ENCODE measurements at regions not wholly inside any gene's neighbourhood (a gene's known extent, or its start where the extent isn't known, plus 50 kb on each side); places are given as distances from the start of the nearest gene placed in this dataset.

GRCh38 chr21:43301409-43302061, 125.4 kb downstream of the SIK1 start:
- DNase-seq = no peak

DNA sequence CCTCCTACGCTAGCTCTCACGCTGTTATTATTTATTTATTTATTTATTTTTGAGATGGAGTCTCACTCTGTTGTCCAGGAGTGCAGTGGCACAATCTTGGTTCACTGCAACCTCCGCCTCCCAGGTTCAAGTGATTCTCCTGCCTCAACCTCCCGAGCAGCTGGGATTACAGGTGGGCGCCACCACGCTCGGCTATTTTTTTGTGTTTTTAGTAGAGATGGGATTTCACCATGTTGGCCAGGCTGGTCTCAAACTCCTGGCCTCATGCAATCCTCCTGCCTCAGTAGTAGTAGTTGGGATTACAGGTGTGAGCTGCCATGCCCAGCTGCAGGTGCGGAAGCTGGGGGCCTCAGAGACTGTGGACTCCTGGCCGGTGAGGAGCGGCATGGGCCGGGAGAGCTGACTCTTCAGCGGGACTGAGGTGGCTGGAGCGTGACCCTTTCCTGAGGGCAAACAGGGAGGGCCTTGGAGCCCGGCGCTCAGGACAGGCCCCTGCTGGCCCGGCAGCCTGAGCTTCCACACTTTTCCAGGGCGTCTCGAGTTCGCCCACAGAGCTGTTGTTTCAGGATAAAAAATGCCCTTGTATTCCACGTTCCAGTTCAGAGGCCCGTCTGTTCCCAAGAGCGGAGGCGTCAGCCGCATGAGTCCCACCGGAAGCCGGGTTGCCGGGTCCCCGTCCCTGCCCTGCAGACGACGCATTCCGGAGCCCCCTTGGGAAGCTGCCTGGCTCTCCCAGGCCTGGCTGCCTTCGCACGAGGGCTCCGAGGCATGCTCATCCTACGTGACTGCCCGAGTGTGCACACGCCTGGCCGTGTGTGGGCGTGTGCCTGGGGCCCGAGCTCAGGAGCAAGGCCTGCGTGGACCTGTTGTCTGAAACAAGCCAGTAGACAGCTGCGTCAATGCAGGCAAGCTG, 126.2 kb downstream of the SIK1 start:
- DNase-seq = no peak

DNA sequence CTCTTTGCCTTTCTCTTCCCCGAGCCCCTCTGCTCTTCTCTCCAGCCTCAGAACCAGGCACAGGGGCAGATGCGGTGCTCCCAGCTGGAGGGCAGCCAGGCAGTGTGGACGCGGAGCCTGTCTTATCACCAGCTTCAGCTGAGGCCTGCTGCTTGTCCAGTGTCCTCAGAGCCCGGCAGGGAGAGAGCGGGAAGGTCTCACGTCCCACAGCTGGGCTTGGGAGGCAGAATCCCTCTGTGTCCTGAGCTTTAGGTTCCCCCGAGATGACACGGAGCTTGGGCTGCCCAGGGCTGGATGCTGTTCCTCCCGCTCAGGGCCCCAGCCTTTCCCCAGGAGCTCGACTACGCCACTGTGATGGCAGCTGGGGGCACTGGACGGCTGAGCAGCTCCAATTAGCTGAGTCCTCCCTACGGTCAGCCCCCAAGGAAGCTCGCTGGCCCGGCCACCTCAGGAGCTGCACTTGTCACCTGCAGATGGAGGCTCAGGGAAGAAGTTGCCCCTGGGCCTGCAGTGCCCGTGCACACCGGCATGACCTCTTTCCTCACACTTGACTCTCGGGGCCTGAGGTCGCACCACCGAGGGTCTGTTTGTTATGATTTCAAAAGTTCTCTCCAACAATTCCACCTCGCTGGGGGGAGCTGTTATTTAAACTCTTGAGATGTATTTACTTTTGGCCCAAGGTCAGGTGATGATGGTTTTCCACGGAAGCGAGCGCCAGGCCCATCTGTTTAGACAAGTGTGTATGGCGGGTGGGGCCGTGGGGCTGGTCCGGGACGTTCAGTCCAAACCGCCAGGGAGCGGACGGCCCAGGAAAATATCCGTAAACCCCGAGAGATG, 127.3 kb downstream of the SIK1 start:
- no peak for DNase-seq

DNA sequence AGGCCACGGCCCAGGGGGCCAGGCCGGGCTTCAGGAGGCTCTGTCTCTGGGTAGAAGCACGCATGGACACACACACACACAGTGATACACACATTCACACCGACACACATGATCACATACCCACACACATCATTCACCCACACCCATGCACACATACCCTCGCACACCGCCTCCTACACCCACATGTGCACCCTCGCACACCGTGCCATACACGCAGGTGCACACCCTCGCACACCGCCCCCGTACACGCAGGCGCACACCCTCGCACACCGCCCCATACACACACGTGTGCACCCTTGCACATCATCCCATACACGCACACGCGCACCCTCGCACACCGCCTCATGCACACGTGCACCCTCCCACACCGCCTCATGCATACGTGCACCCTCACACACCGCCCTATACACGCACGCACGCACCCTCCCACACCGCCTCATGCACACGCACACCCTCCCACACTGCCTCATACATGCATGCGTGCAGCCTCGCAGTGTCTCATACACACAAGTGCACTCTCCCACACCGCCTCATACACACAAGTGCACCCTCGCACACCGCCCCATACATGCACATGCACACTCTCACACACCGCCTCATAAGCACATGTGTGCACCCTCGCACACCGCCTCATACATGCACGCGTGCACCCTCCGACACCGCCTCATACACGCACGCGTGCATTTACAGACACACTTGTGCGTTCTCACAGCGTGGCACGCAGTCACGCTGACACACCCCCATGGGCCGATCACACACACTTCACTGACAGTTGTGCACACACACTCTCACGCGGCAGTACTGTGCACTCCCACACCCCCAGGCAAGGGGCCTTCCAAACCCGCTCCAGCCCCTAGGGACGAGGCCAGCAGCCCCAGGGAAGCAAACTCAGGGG, 128.1 kb downstream of the SIK1 start:
- DNase-seq = no peak

- no peak for DNase-seq
These were observed 128.9 kb downstream of the SIK1 start for GRCh38 chr21:43297989-43298388.

- no peak for DNase-seq
These were observed 128.7 kb downstream of the CRYAA start for GRCh38 chr21:43297391-43297981.

GRCh38 chr21:43295066-43295958, 126.5 kb downstream of the CRYAA start:
- no peak for DNase-seq

DNA sequence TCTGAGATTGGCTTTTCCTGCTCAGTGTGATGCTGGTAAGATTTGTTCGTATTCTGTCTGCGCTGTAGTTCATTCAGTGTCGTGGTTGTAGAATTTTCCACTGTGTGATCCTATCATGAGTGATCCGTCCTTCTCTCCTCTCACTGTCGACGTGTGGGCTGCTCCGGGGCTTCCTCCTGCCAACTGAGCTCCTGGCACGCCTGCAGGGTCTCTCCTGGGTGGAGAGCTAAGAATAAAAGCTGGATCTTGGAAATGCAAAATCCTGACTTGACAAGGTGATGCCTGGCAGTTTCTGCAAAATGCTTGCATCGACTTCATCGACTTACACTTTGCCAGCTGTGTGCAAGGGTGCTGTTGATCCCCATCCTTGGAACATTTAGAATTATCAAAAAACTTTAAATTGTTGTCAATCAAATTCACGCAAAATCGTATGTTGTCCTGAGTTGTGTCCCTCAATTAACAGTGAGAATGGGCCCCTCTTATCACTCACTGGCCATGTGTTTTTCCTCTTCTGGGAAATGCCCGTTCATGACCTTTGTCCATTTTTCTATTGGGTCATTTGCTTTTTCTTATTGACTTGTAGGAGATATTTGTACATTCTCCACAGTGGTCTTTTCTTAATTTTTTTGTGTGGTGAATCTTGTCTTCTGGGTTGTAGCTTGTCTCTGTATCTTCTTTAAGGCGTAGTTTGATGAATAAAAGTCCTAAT, 125.5 kb downstream of the CRYAA start:
- no peak for DNase-seq

- DNase-seq = no peak
These were observed 124.0 kb downstream of the CRYAA start for GRCh38 chr21:43292866-43293142.

GRCh38 chr21:43292041-43292865, 123.4 kb downstream of the CRYAA start:
- DNase-seq = no peak

GRCh38 chr21:43291347-43291950, 122.6 kb downstream of the CRYAA start:
- no peak for DNase-seq

DNA sequence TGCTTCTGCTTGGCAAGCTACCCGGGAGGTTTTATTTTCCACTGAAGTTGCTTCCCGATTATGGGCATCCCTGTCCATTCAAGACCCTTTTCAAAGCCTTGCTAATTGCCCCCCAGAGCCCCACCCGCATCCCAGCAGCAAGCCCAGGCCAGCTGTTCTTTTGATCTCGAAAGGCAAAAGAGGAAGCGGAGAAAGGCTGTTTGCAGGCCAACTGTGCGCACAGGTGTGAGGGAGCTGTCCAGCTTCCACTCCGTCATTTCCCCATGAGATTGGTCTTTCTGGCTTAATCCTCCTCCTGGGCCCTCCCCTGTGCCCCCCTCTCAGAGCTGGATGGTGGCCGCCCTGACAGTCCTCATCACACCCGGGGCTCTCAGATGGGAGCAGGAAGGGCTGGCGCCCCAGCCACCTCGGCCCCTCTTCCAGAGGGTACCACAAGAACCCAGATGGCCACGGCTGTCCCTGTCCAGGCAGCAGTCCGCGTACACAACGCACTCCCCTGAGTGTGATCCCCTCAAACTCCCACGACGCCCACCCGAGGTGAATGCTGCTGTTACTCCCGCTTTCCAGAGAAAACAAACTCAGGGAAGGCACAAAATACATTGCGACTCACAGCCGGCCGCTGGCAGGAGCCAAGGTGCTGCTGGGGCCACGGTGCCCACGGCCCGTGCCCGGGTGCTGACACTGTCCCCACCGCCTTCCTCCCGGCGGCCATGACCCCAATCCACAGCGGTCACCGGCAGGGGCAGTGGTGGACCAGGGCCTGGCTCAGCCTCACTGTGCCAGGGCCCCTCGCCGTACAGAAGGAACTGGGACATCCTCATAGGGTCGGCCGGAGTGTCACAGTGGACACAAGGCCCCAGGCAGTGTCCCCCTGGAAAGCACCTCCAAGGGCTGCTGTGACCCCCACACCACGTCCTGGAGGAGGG, 121.9 kb downstream of the CRYAA start:
- no peak for DNase-seq

DNA sequence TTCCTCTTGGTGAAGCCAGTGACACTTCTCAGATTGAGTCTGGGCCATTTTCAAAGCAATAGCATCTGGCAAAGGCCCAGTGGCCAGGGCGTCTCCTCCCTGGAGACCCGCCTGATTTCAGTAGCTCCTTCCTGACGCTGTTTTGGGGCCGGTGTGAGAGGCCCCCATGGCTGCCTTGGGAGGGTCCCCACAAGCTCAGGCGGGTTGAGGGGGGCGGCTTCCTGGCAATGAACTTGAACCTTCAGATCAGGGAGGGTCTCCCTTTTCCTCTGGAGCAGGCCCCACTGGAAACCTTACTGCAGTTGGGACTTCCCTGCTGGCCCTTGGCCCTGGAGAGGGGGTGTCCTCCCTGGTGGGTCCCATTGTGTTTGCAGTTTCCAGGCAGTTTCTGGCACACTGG, 121.2 kb downstream of the CRYAA start:
- DNase-seq = no peak

DNA sequence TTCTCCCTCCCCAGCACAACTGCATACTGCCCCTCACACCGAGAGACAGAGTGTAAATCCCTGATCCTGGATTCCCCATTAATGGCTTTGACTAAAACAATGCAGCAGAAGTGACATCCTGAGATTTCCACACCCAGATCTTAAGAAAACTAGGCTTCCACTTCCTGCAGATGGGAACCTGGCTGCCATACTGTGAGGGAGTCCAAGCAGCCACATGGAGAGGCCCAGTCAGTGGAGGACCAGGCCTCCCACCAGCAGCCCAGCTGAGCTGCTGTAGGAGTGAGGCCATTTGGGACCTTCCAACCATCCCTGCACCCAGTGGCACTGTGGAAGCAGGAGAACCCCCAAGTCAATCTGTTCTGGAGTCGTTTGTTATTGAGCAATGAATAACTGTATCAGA, 120.6 kb downstream of the CRYAA start:
- DNase-seq = no peak

DNA sequence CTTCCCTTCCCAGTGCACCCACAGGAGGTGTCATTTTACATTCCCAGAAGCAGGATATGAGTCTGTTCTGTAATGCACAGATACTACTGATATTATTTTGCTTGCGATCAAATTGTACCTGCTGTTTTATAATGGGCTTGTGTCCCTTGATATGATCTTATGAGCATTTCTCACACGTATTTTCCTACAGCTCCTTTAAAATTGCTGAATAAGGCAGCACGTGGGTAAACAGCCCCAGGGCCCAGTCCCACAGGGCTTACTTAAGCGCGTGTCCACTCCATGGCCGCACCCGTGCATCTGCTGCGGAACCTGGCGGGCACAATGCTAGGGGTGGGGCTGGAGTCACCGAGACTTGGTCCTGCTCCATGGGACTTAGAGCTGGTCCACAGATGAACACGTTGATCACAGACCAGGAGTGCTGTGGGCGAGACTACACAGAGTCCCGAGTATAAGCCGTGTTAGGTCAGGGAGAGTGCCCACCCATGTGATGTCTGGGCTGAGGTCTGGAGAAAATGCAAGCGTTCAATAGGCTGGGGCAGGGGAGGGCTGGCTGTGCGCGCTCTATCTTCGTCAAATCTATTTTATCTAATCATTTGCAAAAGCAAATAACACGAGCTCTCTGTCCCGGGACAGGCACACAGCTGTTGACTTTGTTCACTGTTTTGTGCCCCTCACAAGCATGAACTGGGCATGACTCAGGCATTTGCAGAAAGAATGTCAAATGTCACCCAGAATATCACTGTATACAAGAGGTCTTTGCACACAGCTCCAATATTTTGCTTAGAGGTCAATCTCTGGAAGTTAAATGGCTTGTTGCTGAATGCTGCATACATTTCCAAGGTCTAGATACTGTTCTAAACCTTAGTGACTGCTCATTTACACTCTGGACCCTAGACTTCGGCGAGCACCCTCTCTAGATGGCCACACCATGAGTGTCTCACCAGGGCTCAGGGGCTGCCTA, 119.3 kb downstream of the CRYAA start:
- DNase-seq = no peak

DNA sequence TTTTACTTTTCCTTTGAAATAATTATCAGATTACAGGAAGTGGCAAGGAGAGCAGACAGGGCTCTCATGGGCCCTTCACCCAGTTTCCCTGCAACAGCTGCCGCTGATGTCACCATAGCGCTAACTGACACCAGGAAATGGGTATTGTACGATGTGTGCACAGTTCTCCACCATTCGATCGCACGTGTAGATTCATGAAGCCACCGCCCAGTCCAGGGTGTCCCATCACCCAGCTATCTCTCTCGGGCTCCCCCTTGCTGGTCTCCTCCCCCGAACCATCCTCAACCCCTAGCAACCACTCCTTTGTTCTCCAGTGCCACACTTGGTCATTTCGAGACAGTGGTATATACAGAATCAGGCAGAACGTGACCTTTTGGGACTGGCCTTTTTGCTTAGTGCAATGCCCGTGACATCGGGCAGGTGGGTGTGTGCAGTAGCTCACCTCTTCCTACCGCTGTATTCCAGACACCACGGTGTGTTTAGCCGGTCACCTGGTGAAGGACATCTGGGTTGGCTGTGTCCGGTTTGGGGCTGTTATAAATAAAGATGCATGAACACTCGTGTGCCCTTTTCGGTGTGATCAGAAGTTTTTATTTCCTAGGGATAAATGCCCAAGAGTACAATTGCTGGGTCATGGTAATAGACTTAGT, 118.4 kb downstream of the CRYAA start:
- peak in 1 of 5 donors; percentile 55 for DNase-seq
